ENCODE measurements at regions not wholly inside any gene's neighbourhood (a gene's known extent, or its start where the extent isn't known, plus 50 kb on each side); places are given as distances from the start of the nearest gene placed in this dataset.
A peak's percentile ranks its signal among the peaks of the same experiment; 100 is the strongest.
"Not testable (repeated sequence)": the region's sequence is repeated elsewhere in the genome, so short reads cannot be mapped to it uniquely, and the experiment has no call there.

GRCh38 chrX:80929251-80929650, 119.6 kb upstream of the BRWD3 start:
- Mint-ChIP-seq H3K27me3 (no peaks in the 10 kb centered on the region), H3K36me3 (ENCODE audit: low read depth) (no peaks in the 10 kb centered on the region), H3K27ac (no peak overlapping the region), H3K4me3 (no peak overlapping the region), H3K9me3 (peaks cover 7% of the 10 kb centered on the region), H3K4me1 (ENCODE audit: low read depth) (no peaks in the 10 kb centered on the region)
- ChIA-PET CTCF (no interaction called here), POLR2A (interaction anchor here (0.6 kb wide), 1 partner anchor 613 kb away, joined by 3 read pairs; no protein-coding TSS in a partner anchor)
- TF ChIP-seq, protein P1, sequence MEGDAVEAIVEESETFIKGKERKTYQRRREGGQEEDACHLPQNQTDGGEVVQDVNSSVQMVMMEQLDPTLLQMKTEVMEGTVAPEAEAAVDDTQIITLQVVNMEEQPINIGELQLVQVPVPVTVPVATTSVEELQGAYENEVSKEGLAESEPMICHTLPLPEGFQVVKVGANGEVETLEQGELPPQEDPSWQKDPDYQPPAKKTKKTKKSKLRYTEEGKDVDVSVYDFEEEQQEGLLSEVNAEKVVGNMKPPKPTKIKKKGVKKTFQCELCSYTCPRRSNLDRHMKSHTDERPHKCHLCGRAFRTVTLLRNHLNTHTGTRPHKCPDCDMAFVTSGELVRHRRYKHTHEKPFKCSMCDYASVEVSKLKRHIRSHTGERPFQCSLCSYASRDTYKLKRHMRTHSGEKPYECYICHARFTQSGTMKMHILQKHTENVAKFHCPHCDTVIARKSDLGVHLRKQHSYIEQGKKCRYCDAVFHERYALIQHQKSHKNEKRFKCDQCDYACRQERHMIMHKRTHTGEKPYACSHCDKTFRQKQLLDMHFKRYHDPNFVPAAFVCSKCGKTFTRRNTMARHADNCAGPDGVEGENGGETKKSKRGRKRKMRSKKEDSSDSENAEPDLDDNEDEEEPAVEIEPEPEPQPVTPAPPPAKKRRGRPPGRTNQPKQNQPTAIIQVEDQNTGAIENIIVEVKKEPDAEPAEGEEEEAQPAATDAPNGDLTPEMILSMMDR (IDR thresholded peaks at IDR 0.05), result no peak
- no peak for ATAC-seq
- no peak for DNase-seq
- intact Hi-C loops (cut with micrococcal nuclease), result no loop called here

- Mint-ChIP-seq H3K4me3 (no peak overlapping the region), H3K27ac (no peak overlapping the region), H3K4me1 (ENCODE audit: low read depth) (no peaks in the 10 kb centered on the region), H3K9me3 (peaks cover 7% of the 10 kb centered on the region), H3K27me3 (no peaks in the 10 kb centered on the region), H3K36me3 (ENCODE audit: low read depth) (no peaks in the 10 kb centered on the region)
- DNase-seq (no peak), ATAC-seq (no peak)
- TF ChIP-seq, protein P1 (IDR thresholded peaks at IDR 0.05), result no peak
- POLR2A ChIA-PET, result no interaction called here
- intact Hi-C loops (cut with micrococcal nuclease), result no loop called here
- CTCF ChIA-PET, result no interaction called here
These were observed 108.2 kb upstream of the BRWD3 start for GRCh38 chrX:80917919-80918318.

- ATAC-seq; H3K27ac Mint-ChIP-seq; H3K36me3 Mint-ChIP-seq (ENCODE audit: low read depth); H3K27me3 Mint-ChIP-seq; DNase-seq; CTCF ChIA-PET; H3K4me3 Mint-ChIP-seq; intact Hi-C loops (cut with micrococcal nuclease); POLR2A ChIA-PET; H3K4me1 Mint-ChIP-seq (ENCODE audit: low read depth): not testable (repeated sequence)
- H3K9me3 Mint-ChIP-seq, result peaks cover 18% of the 10 kb centered on the region
These were observed 102.7 kb upstream of the BRWD3 start for GRCh38 chrX:80912351-80912750.

DNA sequence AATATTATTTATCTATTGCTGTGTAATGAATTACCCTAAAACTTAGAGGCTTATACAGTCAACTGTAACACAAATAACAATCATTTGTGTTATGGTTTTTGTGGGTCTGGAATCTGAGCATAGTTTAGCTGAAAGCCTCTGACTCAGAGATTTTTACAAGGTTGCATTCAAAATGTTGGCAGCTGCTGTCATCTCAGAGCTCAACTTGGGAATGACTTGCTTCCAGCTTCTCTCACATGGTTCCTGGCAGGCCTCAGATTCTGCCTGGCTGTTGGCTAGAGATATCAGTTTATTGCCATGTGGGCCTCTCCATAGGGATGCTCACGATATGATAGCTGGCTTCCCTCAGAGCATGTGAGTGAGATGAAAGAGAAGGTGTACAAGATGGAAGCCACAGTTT, 70.2 kb upstream of the BRWD3 start:
- H3K27ac Mint-ChIP-seq, result no peak overlapping the region
- H3K9me3 Mint-ChIP-seq, result no peaks in the 10 kb centered on the region
- ChIA-PET CTCF (no interaction called here), POLR2A (no interaction called here)
- H3K27me3 Mint-ChIP-seq, result no peaks in the 10 kb centered on the region
- no peaks in the 10 kb centered on the region for H3K36me3 Mint-ChIP-seq (ENCODE audit: low read depth)
- H3K4me1 Mint-ChIP-seq (ENCODE audit: low read depth), result no peaks in the 10 kb centered on the region
- intact Hi-C loops (cut with micrococcal nuclease), result loop anchor here (5.0 kb wide), 1 partner anchor 317 kb away; no protein-coding TSS in a partner anchor
- no peak for ATAC-seq
- no peak overlapping the region for H3K4me3 Mint-ChIP-seq
- TF ChIP-seq, protein P1 (IDR thresholded peaks at IDR 0.05), result no peak
- DNase-seq, result no peak

DNA sequence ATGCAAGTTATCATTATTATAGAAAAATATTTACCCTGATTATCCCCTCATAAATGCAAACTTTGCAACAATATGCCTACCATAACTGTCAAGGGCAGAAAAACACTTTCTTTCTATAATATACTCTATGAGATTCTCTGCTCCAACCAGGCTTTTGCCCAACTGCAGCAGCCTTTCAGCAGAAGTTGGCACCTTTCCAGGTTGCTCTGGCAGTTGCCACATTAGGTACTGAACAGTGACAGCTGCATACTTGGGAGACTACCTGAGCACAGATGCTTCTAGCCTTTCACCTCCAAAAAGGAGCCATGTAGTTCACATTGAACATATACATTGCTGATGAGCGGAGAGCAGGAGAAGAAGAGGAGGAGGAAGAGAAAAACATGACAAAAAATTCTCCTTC, 69.5 kb upstream of the BRWD3 start:
- POLR2A ChIA-PET, result no interaction called here
- CTCF ChIA-PET, result no interaction called here
- DNase-seq (peak; percentile 2), ATAC-seq (no peak)
- Mint-ChIP-seq H3K9me3 (no peaks in the 10 kb centered on the region), H3K4me1 (ENCODE audit: low read depth) (no peaks in the 10 kb centered on the region), H3K4me3 (no peak overlapping the region), H3K36me3 (ENCODE audit: low read depth) (no peaks in the 10 kb centered on the region), H3K27me3 (no peaks in the 10 kb centered on the region), H3K27ac (no peak overlapping the region)
- intact Hi-C loops (cut with micrococcal nuclease), result loop anchor here (5.0 kb wide), 1 partner anchor 318 kb away; no protein-coding TSS in a partner anchor
- TF ChIP-seq, protein P1 (IDR thresholded peaks at IDR 0.05), result no peak

- Mint-ChIP-seq H3K27me3 (no peaks in the 10 kb centered on the region), H3K4me1 (ENCODE audit: low read depth) (no peaks in the 10 kb centered on the region), H3K4me3 (no peak overlapping the region), H3K27ac (no peak overlapping the region), H3K36me3 (ENCODE audit: low read depth) (no peaks in the 10 kb centered on the region), H3K9me3 (no peaks in the 10 kb centered on the region)
- ATAC-seq (no peak), DNase-seq (no peak)
- intact Hi-C loops (cut with micrococcal nuclease), result loop anchor here (2.0 to 5.0 kb wide), 2 partner anchors 244 to 320 kb away; no protein-coding TSS in a partner anchor
- CTCF ChIA-PET, result interaction anchor here (1.1 kb wide), 1 partner anchor 244 kb away, joined by 3 read pairs; no protein-coding TSS in a partner anchor
- POLR2A ChIA-PET, result no interaction called here
- TF ChIP-seq, protein P1 (IDR thresholded peaks at IDR 0.05), result peak; percentile 28
These were observed 67.2 kb upstream of the BRWD3 start for GRCh38 chrX:80876877-80877276.

All from activated CD8-positive, alpha-beta T cell treated with anti-CD3 and anti-CD28 coated beads for 36 hours (primary cell).